ENCODE measurements at regions not wholly inside any gene's neighbourhood (a gene's known extent, or its start where the extent isn't known, plus 50 kb on each side); places are given as distances from the start of the nearest gene placed in this dataset.
"Not testable (repeated sequence)": the region's sequence is repeated elsewhere in the genome, so short reads cannot be mapped to it uniquely, and the experiment has no call there.

DNA sequence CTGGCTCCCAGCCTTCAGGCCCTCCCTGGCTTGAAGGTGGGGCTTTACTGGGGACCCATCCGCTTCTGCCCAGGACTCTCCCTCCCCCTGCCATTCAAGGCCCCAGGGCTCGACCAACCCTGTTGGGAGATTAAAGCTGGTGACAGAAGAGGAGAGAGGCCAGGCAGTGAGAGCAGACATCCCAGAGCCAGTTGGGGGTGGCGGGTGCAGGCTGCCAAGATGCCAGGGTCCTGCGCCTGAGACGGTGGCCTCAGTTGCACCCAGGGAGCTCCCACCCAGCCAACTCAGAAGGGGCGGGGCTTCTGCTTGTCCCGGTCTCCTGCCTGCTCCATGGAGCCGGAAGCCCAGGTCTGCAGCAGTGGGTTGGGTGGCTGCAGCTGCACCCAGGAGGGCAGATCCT, 1370.8 kb downstream of the SPATA31A7 start:
- TF ChIP-seq, protein P1, sequence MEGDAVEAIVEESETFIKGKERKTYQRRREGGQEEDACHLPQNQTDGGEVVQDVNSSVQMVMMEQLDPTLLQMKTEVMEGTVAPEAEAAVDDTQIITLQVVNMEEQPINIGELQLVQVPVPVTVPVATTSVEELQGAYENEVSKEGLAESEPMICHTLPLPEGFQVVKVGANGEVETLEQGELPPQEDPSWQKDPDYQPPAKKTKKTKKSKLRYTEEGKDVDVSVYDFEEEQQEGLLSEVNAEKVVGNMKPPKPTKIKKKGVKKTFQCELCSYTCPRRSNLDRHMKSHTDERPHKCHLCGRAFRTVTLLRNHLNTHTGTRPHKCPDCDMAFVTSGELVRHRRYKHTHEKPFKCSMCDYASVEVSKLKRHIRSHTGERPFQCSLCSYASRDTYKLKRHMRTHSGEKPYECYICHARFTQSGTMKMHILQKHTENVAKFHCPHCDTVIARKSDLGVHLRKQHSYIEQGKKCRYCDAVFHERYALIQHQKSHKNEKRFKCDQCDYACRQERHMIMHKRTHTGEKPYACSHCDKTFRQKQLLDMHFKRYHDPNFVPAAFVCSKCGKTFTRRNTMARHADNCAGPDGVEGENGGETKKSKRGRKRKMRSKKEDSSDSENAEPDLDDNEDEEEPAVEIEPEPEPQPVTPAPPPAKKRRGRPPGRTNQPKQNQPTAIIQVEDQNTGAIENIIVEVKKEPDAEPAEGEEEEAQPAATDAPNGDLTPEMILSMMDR (IDR thresholded peaks at IDR 0.05): not testable (repeated sequence)
- TF ChIP-seq EP300 (IDR thresholded peaks at IDR 0.05): not testable (repeated sequence)
